ENCODE measurements at regions not wholly inside any gene's neighbourhood (a gene's known extent, or its start where the extent isn't known, plus 50 kb on each side); places are given as distances from the start of the nearest gene placed in this dataset.

DNA sequence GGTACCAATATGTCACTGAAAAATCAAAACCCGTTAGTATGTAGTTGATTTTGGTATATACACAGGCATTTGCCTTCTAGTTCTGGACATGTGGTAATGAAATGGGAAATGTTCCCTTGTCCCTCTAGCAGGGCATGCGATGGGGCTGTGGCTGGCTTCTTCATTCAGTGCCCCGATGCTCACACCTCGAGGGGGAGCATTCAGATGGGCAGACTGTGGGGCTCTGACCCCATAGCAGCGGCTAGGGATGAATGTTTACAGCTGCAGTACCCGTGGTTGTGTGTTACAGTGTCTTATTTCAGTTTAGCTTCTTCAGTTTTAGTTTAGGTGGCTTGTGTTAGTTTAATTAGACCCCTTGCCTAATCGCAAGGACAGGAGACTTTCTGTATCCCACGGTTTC, 1741.0 kb upstream of the PCDH10 start:
- ATAC-seq, result no peak
- no TSS peak for BruUV-seq (replicated peaks)
- intact Hi-C loops (cut with micrococcal nuclease) (no loop called here), in situ Hi-C loops (cut with MboI) (no loop called here)
- ChIA-PET CTCF (ENCODE audit: low intra/inter-chr PET ratio) (no interaction called here), POLR2A (no interaction called here)
- Histone ChIP-seq H3K27ac (ENCODE audit: extremely low read depth, low read depth, low read length) (no peak overlapping the region), H3K4me1 (replicated peaks in 1 of 2; ENCODE audit: control insufficient read depth in 2 of 2, insufficient read depth in 2 of 2, low read length in 2 of 2) (no peaks in the 10 kb centered on the region), H3K9me3 (replicated peaks; ENCODE audit: control insufficient read depth, insufficient read depth, low read depth, low read length) (no peaks in the 10 kb centered on the region), H3K4me2 (ENCODE audit: insufficient read depth, low read length) (no peak overlapping the region), H3K27me3 (ENCODE audit: control insufficient read depth in 2 of 2, insufficient read depth in 2 of 2, low read length in 2 of 2) (no peaks in the 10 kb centered on the region), H3K79me2 (ENCODE audit: control insufficient read depth, insufficient read depth, low read length) (no peaks in the 10 kb centered on the region), H3K4me3 (no peak overlapping the region), H3K9ac (ENCODE audit: insufficient read depth in 1 of 2, low read depth in 2 of 2, low read length in 2 of 2) (no peak overlapping the region), H3K9me1 (ENCODE audit: control insufficient read depth, insufficient read depth, low read length) (no peaks in the 10 kb centered on the region), H3K36me3 (ENCODE audit: control insufficient read depth, insufficient read depth, low read length) (no peaks in the 10 kb centered on the region), H4K20me1 (replicated peaks; ENCODE audit: control insufficient read depth, insufficient read depth, low read length) (no peaks in the 10 kb centered on the region), H2AFZ (ENCODE audit: low read depth, low read length) (no peak overlapping the region)
- no peak for FAIRE-seq
- WGBS (ENCODE audit: insufficient coverage, low coverage, missing lambda C conversion rate), result 2% methylated on average over 8 of the region's 8 CpGs
- no peak for TF ChIP-seq ZNF507 (tag; conservative IDR thresholded peaks at IDR 0.05)
- TF ChIP-seq ZBED1 (IDR thresholded peaks at IDR 0.05), result no peak
- TF ChIP-seq SMAD3 (CRISPR knock-in tag; conservative IDR thresholded peaks at IDR 0.05), result no peak
- TF ChIP-seq ILF3 (IDR thresholded peaks at IDR 0.05; ENCODE audit: borderline replicate concordance), result no peak
- TF ChIP-seq, protein P1, sequence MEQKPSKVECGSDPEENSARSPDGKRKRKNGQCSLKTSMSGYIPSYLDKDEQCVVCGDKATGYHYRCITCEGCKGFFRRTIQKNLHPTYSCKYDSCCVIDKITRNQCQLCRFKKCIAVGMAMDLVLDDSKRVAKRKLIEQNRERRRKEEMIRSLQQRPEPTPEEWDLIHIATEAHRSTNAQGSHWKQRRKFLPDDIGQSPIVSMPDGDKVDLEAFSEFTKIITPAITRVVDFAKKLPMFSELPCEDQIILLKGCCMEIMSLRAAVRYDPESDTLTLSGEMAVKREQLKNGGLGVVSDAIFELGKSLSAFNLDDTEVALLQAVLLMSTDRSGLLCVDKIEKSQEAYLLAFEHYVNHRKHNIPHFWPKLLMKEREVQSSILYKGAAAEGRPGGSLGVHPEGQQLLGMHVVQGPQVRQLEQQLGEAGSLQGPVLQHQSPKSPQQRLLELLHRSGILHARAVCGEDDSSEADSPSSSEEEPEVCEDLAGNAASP (IDR thresholded peaks at IDR 0.05), result no peak
- no peak for TF ChIP-seq COPS2 (conservative IDR thresholded peaks at IDR 0.05)
- no peak for TF ChIP-seq ZNF124 (CRISPR knock-in tag; IDR thresholded peaks at IDR 0.05)
- TF ChIP-seq ZNF436 (CRISPR knock-in tag; IDR thresholded peaks at IDR 0.05), result no peak
- TF ChIP-seq ZNF778 (CRISPR knock-in tag; IDR thresholded peaks at IDR 0.05), result no peak
- TF ChIP-seq THRAP3 (IDR thresholded peaks at IDR 0.05; ENCODE audit: borderline replicate concordance), result no peak
- TF ChIP-seq, protein P2, sequence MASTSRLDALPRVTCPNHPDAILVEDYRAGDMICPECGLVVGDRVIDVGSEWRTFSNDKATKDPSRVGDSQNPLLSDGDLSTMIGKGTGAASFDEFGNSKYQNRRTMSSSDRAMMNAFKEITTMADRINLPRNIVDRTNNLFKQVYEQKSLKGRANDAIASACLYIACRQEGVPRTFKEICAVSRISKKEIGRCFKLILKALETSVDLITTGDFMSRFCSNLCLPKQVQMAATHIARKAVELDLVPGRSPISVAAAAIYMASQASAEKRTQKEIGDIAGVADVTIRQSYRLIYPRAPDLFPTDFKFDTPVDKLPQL (IDR thresholded peaks at IDR 0.05; ENCODE audit: extremely low read depth, insufficient read length), result no peak
- no peak for TF ChIP-seq RFX5 (IDR thresholded peaks at IDR 0.05; ENCODE audit: low read depth, low read length)
- TF ChIP-seq PRPF4 (IDR thresholded peaks at IDR 0.05; ENCODE audit: insufficient read depth, low read depth, low read length, poor library complexity, severe bottlenecking), result no peak
- TF ChIP-seq HNRNPK (IDR thresholded peaks at IDR 0.05; ENCODE audit: low read depth, low read length, poor library complexity, severe bottlenecking), result no peak
- DNase-seq (ENCODE audit: extremely low read depth in 1 of 4, low spot score in 3 of 4), result no peak
